ENCODE measurements at regions not wholly inside any gene's neighbourhood (a gene's known extent, or its start where the extent isn't known, plus 50 kb on each side); places are given as distances from the start of the nearest gene placed in this dataset.

GRCh38 chr3:116950301-116951055, 240.9 kb downstream of the TUSC7 start:
- TF ChIP-seq, protein P1, sequence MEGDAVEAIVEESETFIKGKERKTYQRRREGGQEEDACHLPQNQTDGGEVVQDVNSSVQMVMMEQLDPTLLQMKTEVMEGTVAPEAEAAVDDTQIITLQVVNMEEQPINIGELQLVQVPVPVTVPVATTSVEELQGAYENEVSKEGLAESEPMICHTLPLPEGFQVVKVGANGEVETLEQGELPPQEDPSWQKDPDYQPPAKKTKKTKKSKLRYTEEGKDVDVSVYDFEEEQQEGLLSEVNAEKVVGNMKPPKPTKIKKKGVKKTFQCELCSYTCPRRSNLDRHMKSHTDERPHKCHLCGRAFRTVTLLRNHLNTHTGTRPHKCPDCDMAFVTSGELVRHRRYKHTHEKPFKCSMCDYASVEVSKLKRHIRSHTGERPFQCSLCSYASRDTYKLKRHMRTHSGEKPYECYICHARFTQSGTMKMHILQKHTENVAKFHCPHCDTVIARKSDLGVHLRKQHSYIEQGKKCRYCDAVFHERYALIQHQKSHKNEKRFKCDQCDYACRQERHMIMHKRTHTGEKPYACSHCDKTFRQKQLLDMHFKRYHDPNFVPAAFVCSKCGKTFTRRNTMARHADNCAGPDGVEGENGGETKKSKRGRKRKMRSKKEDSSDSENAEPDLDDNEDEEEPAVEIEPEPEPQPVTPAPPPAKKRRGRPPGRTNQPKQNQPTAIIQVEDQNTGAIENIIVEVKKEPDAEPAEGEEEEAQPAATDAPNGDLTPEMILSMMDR (IDR thresholded peaks at IDR 0.05), result no peak
- TF ChIP-seq POLR2AphosphoS5 (IDR thresholded peaks at IDR 0.05; ENCODE audit: insufficient read depth in 1 of 2, low read depth in 1 of 2), result no peak
